CD4-positive, alpha-beta T cell treated with Interleukin-1 beta for 1 hour (primary cell): ENCODE measurements at regions not wholly inside any gene's neighbourhood (a gene's known extent, or its start where the extent isn't known, plus 50 kb on each side); places are given as distances from the start of the nearest gene placed in this dataset.

ENCODE experiments used
- DNase-seq, 2 donors: peaks; one replicate each; pipeline ENCODE4 v3.0.0-alpha.2; 2020 to 2022

- DNase-seq: no peak
Observed at GRCh38 chr4:32519060-32519459, 1798.9 kb downstream of the PCDH7 start.

DNA sequence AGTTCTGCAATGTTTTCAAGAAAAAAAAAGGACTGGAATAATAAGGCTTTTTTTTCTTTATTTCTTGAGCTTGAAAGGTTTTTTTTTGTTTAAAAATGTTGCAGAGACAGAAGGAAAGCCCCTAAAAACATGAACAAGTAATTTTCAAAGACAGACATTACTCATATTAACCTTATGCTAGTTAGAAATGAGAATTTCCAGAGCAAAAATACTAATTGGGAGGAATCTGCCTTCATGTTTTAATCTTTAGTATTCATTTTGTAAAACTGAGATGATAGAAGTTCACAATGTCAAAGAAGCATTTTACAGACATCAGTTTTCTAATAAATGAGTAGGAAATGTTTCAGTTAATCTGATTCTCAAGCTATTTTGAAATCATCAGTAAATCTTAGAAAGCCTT, 1805.3 kb downstream of the PCDH7 start:
- no peak for DNase-seq

- no peak for DNase-seq
Observed at GRCh38 chr4:32544846-32545245, 1824.7 kb downstream of the PCDH7 start.

DNA sequence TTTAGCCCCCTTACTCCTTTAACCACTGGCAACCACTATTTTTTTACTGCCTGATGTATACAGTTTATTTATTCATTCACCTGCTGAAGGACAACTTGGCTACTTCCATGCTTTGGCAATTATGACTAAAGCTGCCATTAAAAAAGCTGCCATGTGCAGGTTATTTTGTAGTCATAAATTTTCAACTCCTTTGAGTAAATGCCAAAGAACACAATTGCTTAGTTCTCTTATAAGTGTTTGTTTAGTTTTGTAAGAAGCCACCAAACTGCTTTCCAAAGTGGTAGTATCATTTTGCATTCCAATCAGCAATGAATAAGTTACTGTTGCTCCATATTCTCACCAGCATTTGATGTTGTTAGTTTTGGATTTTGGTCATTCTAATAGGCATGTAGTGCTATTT, 1831.8 kb downstream of the PCDH7 start:
- DNase-seq: no peak

GRCh38 chr4:32560306-32560705, 1840.1 kb downstream of the PCDH7 start:
- DNase-seq: no peak

- no peak for DNase-seq
Observed at GRCh38 chr4:32562010-32562409, 1841.8 kb downstream of the PCDH7 start.

DNA sequence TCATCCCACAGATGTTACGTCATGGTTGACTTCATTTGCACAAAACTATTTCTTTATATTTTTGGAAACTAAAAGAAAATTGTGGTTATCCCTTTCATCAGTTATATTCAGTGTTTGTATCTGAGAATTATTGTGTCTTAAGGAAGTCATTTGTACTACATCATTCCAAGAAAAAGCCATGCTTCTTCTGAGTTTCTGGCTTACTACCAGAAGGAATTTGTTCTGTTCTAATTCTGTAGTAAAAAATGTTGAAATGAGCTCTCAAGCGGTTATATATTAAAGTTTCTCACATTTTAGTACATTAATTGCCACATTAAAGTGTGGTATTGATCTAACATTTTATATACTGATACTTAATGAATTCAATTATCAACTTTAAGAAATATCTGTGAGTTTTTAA, 1844.5 kb downstream of the PCDH7 start:
- no peak for DNase-seq

GRCh38 chr4:32569861-32570260, 1849.7 kb downstream of the PCDH7 start:
- peak in 1 of 2 donors; percentile 1 for DNase-seq

DNA sequence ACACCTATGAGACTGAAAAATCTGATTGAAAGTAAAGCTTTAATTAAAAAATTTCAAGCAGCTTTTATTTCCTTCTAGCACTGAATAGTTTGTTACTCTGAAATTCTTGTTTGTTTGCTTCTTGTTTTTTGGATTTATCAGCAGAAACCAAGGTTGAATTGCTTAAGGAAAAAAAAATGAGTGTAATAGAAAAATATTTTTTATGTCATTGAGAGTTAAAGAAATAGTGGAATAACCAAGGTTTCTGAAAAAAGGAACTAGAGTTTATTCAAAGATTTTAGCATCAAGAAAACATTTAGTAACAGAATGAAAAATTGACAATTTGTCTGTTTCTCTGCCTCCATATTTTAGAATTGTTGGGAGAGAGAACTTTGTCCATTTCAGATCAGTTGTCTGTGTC, 1852.2 kb downstream of the PCDH7 start:
- no peak for DNase-seq

DNA sequence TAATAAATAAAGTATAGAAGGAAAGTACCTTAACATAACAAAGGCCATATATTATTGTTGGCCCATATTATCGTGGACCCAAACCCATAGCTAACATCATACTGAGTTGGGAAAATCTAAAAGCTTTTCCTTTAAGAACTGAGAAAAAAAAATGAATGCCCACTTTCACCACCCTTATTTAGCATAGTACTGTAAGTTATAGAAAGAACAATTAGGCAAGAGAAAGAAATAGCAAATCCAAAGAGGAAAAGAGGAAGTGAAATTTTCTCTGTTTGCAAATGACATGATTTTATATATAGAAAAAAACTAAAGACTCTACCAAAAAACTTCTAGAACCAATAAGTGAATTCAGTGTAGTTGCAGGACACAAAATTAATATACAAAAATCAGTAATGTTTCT, 1854.6 kb downstream of the PCDH7 start:
- DNase-seq: no peak

GRCh38 chr4:32589097-32589496, 1868.9 kb downstream of the PCDH7 start:
- DNase-seq: no peak

GRCh38 chr4:32589853-32590252, 1869.7 kb downstream of the PCDH7 start:
- DNase-seq: no peak

DNA sequence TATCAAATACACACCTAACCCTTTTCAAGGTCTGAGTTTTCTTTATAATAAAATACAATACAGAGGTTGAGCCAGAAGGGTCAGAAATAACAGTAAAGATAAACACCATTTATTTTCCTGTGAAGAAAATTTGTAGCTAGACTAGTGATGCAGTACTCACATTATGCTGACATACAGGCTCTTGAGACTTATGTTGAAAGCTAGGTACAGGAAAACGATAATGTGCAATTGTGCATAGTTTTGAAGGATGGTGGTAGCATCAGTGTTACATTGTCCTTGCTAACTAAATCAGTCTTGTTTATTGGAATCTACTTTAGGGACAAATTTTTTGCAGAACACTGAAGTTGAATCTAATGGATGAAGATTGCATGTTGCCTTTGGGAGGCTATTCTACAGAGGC, 1877.2 kb downstream of the PCDH7 start:
- DNase-seq: no peak

DNA sequence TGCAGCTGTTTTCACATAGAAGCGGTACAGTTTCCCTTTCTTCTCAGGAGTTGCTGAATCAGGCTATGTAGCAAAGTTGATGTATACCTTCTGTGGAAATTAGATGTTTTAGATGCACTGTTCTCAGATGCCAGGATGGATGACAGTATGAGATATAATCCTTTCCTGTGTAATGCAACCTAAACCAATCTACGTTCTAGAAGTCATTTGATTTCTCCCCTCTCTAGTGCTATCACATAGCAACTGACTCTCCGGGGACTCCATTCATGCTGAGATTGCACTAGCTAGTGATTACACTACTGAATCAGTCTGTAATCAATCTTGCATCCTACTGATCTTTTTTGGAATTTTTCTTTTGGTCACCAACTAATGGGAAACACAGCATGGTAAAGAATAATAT, 1881.7 kb downstream of the PCDH7 start:
- DNase-seq: no peak

GRCh38 chr4:32607978-32608377, 1887.8 kb downstream of the PCDH7 start:
- no peak for DNase-seq

DNA sequence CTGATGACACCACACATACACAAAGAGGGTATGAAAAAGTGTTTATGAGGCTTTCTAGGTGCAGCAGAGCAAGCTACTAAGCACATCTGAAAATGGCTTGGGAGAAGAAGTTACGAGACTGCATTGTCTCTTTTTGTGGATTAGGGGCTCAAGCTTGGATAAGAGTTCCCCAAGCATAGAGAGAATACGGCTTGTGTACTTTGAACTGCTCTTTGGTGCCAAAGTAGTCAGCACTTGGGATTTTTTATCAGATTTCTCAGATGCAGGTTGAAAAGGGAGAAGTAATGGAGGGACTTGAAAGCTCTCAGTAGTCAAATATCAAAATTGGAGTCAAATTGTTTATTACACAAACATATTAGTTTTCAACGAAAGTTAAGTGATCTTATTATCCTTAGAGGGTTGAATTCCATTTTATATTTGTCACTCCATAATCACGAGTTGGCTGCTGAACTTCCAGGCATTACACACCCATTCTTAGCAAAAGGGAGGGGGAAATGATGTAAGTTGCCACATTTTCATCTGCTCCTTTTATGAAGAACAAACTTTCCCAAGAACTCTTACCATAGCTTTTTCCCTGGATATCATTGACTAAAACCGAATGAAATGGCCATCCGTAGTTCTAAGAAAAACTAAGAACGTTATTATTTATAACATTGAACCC, 1904.9 kb downstream of the PCDH7 start:
- no peak for DNase-seq

DNA sequence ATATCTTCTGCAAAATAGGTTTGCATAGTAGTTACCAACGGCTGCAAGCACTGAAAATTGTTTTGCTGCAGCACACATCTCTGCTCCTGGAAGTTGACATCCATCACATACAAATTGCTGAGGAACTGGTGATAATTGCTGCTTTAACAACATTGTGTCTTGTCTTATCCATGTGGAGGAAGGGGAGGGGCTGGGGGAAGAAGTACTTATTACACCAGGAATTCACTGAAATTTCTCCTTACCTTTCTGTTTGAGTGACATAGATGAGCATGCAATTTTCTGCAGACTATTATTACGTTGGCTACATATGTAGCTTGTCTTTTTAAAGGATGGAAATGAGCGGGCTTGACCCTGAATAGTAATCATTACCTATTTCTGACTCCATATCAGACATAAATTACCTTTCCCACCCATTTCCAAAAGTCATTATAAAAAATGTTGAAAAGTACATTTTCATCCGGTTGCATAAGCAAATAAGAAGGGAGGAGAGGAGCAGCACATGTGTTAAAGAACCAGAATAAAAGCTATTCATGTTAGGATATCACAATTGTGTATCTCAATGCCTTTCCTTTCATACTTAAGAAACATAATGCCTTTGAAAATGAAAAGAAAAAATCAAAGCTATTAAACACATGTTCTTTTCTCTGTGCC, 1905.6 kb downstream of the PCDH7 start:
- DNase-seq: no peak

DNA sequence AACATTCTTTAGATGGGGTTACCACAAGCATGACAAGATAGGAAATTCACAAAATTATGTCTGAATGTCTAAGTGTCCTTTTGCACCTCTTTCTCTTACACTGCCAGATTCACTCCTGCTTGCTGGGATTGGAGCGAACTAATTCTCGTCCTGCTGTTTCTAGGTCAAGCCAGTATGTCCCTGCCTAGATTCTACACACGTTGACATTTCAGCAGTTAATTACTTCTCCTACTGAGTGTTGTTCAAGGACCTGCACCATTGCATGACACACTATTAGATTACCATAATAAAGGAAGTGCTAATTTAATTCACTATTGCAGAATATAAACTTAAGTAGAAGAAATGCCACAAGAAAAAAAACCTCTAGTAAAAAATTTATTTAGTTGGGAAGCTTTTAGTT, 1911.7 kb downstream of the PCDH7 start:
- no peak for DNase-seq

GRCh38 chr4:32633421-32633820, 1913.3 kb downstream of the PCDH7 start:
- DNase-seq: no peak

GRCh38 chr4:32645653-32646052, 1925.5 kb downstream of the PCDH7 start:
- DNase-seq: no peak

GRCh38 chr4:32658019-32658418, 1937.8 kb downstream of the PCDH7 start:
- no peak for DNase-seq

- DNase-seq: no peak
Observed at GRCh38 chr4:32661229-32661628, 1941.1 kb downstream of the PCDH7 start.

GRCh38 chr4:32662803-32663202, 1942.6 kb downstream of the PCDH7 start:
- no peak for DNase-seq

- no peak for DNase-seq
Observed at GRCh38 chr4:32672359-32672758, 1952.2 kb downstream of the PCDH7 start.

DNA sequence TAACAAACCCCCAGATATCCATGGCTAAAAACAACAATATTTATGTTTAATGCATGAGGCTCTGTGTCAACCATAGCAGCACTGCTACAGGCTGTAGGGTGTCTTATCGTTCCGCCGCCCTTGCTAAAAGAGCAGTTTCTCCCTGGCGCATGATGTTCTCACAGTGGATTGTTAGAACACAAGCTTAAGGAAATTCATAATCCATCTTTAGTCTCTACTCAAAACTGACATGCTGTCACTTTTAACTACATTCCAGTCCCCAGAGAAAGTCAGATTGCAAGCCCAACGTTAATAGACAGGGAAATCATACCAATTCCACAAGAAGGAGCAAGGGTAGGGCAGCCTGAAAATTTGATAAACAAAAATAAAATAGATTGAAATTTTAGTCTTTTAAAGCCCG, 1960.8 kb downstream of the PCDH7 start:
- no peak for DNase-seq
